HepG2 (cell line): ENCODE measurements at regions not wholly inside any gene's neighbourhood (a gene's known extent, or its start where the extent isn't known, plus 50 kb on each side); places are given as distances from the start of the nearest gene placed in this dataset.

Source experiments
- ATAC-seq: fragments of 200-7000 bp; cut with Tn5 transposase; 3 replicates; pipeline ENCODE4 v1.9.1; 2020; ENCODE audit warnings: mild to moderate bottlenecking, moderate library complexity
- BruUV-seq: library from RNA; stranded (reverse); fragments of 400-500 nt; replicated peaks from 2 replicates; lab custom pipeline; 2021; lab: Mats Ljungman, UMichigan
- CTCF ChIA-PET: fragments of 300-600 bp; formaldehyde crosslinking; extraction: SDS; loops from one replicate; lab custom pipeline; 2021; ENCODE audit warnings: low total read pairs, inconsistent platforms, low intra/inter-chr PET ratio; lab: Yijun Ruan, JAX
- POLR2A ChIA-PET: fragments of 350-600 bp; sonication (Branson Sonifier 250); formaldehyde crosslinking; loops from one replicate; lab custom pipeline; 2020; ENCODE audit warnings: antibody characterized with exemption, inconsistent platforms; lab: Yijun Ruan, JAX
- DNase-seq: peaks from one replicate; pipeline ENCODE4 v3.0.0-alpha.2; 2015; ENCODE audit warnings: low spot score
- FAIRE-seq: peaks from 3 replicates; lab custom pipeline; 2011; peaks lifted over from hg19 to GRCh38; lab: Jason Lieb, UNC
- H2AFZ ChIP-seq: one replicate; pipeline ENCODE4 v1.6.1; 2011; ENCODE audit warnings: low read length, inconsistent platforms
- H3K27ac ChIP-seq: fragments of 300-600 bp; 3 replicates; pipeline ENCODE4 v1.8.0; 2011; ENCODE audit warnings: mixed run types, mild to moderate bottlenecking, mixed read lengths, low read length, inconsistent platforms; ENCODE audit not compliant: insufficient read depth; ENCODE audit errors: extremely low read length
- H3K27me3 ChIP-seq, 2 experiments: fragments of 200-600 bp in 1 of 2; 2 replicates in 1 of 2; 3 replicates in 1 of 2; pipeline versions ENCODE4 v1.6.0 to v1.8.0; 2011; ENCODE audit warnings: low read length in 2 of 2, mild to moderate bottlenecking in 2 of 2, moderate library complexity in 2 of 2, inconsistent platforms in 1 of 2; ENCODE audit not compliant: insufficient read depth in 2 of 2, control insufficient read depth in 1 of 2
- H3K36me3 ChIP-seq, 2 experiments: fragments of 200-600 bp in 1 of 2; replicated peaks in 1 of 2; 2 replicates in 1 of 2; 3 replicates in 1 of 2; pipeline versions ENCODE4 v1.5.1 to v1.8.0; 2011; ENCODE audit warnings: low read length in 2 of 2, inconsistent platforms in 1 of 2; ENCODE audit not compliant: insufficient read depth in 2 of 2, control insufficient read depth in 1 of 2
- H3K4me1 ChIP-seq: 2 replicates; pipeline ENCODE4 v1.5.1; 2012; ENCODE audit warnings: low read length, inconsistent platforms; ENCODE audit not compliant: insufficient read depth
- H3K4me2 ChIP-seq: 2 replicates; pipeline ENCODE4 v1.6.0; 2011; ENCODE audit warnings: low read depth, low read length, inconsistent platforms
- H3K4me3 ChIP-seq, 3 experiments: fragments of 200-600 bp in 1 of 3; sonication (generic), shearing (Covaris generic) in 1 of 3; replicated peaks in 1 of 3; 2 replicates each; pipeline ENCODE4 v1.5.1; 2011 to 2016; ENCODE audit warnings: low read length in 3 of 3, inconsistent platforms in 2 of 3, low read depth in 2 of 3, mild to moderate bottlenecking in 2 of 3, control low read depth in 1 of 3, mixed read lengths in 1 of 3; ENCODE audit not compliant: insufficient read depth in 1 of 3
- H3K79me2 ChIP-seq: one replicate; pipeline ENCODE4 v1.6.1; 2011; ENCODE audit warnings: low read length, inconsistent platforms; ENCODE audit not compliant: insufficient read depth
- H3K9ac ChIP-seq: 2 replicates; pipeline ENCODE4 v1.6.0; 2011; ENCODE audit warnings: mild to moderate bottlenecking, low read depth, low read length, inconsistent platforms; ENCODE audit not compliant: insufficient read depth
- H3K9me3 ChIP-seq: 2 replicates; pipeline ENCODE4 v1.5.1; 2012; ENCODE audit warnings: mild to moderate bottlenecking, low read length
- H4K20me1 ChIP-seq: 2 replicates; pipeline ENCODE4 v1.6.0; 2011; ENCODE audit warnings: inconsistent platforms, mild to moderate bottlenecking, low read length, moderate library complexity; ENCODE audit not compliant: insufficient read depth
- GATA4 ChIP-seq: sonication (generic); IDR thresholded peaks from 2 replicates; pipeline ENCODE4 v1.6.1; 2016; ENCODE audit warnings: antibody characterized with exemption, low read depth, borderline replicate concordance
- PBX2 ChIP-seq: IDR thresholded peaks from 2 replicates; pipeline ENCODE4 v1.6.1; 2016; ENCODE audit warnings: control low read depth
- PHF20 ChIP-seq: sonication (generic); formaldehyde crosslinking; IDR thresholded peaks from 2 replicates; pipeline ENCODE4 v1.5.0; 2020; ENCODE audit warnings: mild to moderate bottlenecking, missing genetic modification reagents
- SNAI1 ChIP-seq: sonication (generic); formaldehyde crosslinking; IDR thresholded peaks from 2 replicates; pipeline ENCODE4 v1.5.0; 2020; ENCODE audit warnings: mild to moderate bottlenecking, missing genetic modification reagents, borderline replicate concordance
- SOX6 ChIP-seq, 2 experiments: fragments of 450-650 bp in 1 of 2; sonication (generic) in 1 of 2; formaldehyde crosslinking in 1 of 2; IDR thresholded peaks; 2 replicates each; pipeline versions ENCODE4 v1.4.0 to v1.6.1; 2017 to 2020; ENCODE audit warnings: antibody characterized with exemption in 1 of 2, mild to moderate bottlenecking in 1 of 2, missing genetic modification reagents in 1 of 2
- ZMYM4 ChIP-seq: sonication (generic); formaldehyde crosslinking; IDR thresholded peaks from 2 replicates; pipeline ENCODE4 v1.8.1; 2023; ENCODE audit warnings: mild to moderate bottlenecking, missing genetic modification reagents
- ZNF367 ChIP-seq: sonication (generic); formaldehyde crosslinking; IDR thresholded peaks from 2 replicates; pipeline ENCODE4 v1.4.0; 2020; ENCODE audit warnings: missing genetic modification reagents, borderline replicate concordance
- ZNF451 ChIP-seq: sonication (generic); formaldehyde crosslinking; IDR thresholded peaks from 2 replicates; pipeline ENCODE4 v1.5.0; 2020; ENCODE audit warnings: mild to moderate bottlenecking, missing genetic modification reagents
- ZNF747 ChIP-seq: sonication (generic); formaldehyde crosslinking; IDR thresholded peaks from 2 replicates; pipeline ENCODE4 v1.8.1; 2023; ENCODE audit warnings: missing genetic modification reagents, mild to moderate bottlenecking, borderline replicate concordance
- ZSCAN5A ChIP-seq: sonication (generic); formaldehyde crosslinking; IDR thresholded peaks from 2 replicates; pipeline ENCODE4 v1.8.0; 2022; ENCODE audit warnings: mild to moderate bottlenecking, missing genetic modification reagents, borderline replicate concordance
- WGBS: methylation state at CpG from one replicate; pipeline ENCODE4 v1.1.6; 2017; ENCODE audit warnings: low lambda C conversion rate; 5-methylcytosine and 5-hydroxymethylcytosine counted together
- in situ Hi-C: cut with HindIII; loops from 2 replicates; pipeline ENCODE4 v1.10.0; 2017; ENCODE audit warnings: low pct_unique_long_range_greater_than_20kb; ENCODE audit not compliant: extremely low pct_ligation_motif_present
- intact Hi-C: fragments of 100-400 bp; cut with micrococcal nuclease; formaldehyde crosslinking; loops from one replicate; pipeline ENCODE4 v1.10.0; 2022; ENCODE audit not compliant: unreplicated experiment

- Histone ChIP-seq H3K27me3 (peaks cover 0 to 1% of the 10 kb centered on the region in 2 experiments; a peak in 2 of 5 replicates), H3K9me3 (no peaks in the 10 kb centered on the region), H3K4me3 (no peak overlapping the region), H3K4me2 (no peak overlapping the region), H3K27ac (no peak overlapping the region), H2AFZ (no peak overlapping the region), H4K20me1 (no peaks in the 10 kb centered on the region), H3K79me2 (no peaks in the 10 kb centered on the region), H3K4me1 (no peaks in the 10 kb centered on the region), H3K9ac (no peak overlapping the region), H3K36me3 (no peaks in the 10 kb centered on the region)
- FAIRE-seq: no peak
- POLR2A ChIA-PET: no interaction called here
- in situ Hi-C loops: no loop called here
- no TSS peak for BruUV-seq
- DNase-seq: no peak
- no peak for ATAC-seq
- 11% methylated on average over 7 of the region's 7 CpGs for WGBS
- CTCF ChIA-PET: no interaction called here
- TF ChIP-seq ZNF451 (no peak), GATA4 (no peak), SOX6 (IDR thresholded peaks at IDR 0.05) (no peak), SOX6 (CRISPR knock-in tag; IDR thresholded peaks at IDR 0.05) (no peak), PHF20 (CRISPR knock-in tag) (no peak), ZNF367 (CRISPR knock-in tag) (no peak), PBX2 (CRISPR knock-in tag) (no peak), SNAI1 (no peak), ZNF747 (CRISPR knock-in tag) (no peak), ZMYM4 (CRISPR knock-in tag) (no peak), ZSCAN5A (CRISPR knock-in tag) (no peak)
- intact Hi-C loops: no loop called here
These were observed 177.5 kb upstream of the MMS22L start for GRCh38 chr6:97460394-97461080.
